PC-9 (cell line): ENCODE measurements at regions not wholly inside any gene's neighbourhood (a gene's known extent, or its start where the extent isn't known, plus 50 kb on each side); places are given as distances from the start of the nearest gene placed in this dataset.

Experiments used
- BruUV-seq: library from RNA; stranded (reverse); fragments of 400-500 nt; replicated peaks from 2 replicates; lab custom pipeline; 2021; lab: Mats Ljungman, UMichigan
- CTCF ChIA-PET: fragments of 300-600 bp; sonication (Branson Sonifier 250); formaldehyde crosslinking; loops from one replicate; lab custom pipeline; 2022; ENCODE audit warnings: antibody characterized with exemption; lab: Charles Lee
- POLR2A ChIA-PET: fragments of 300-600 bp; sonication (Branson Sonifier 250); formaldehyde crosslinking; loops from one replicate; lab custom pipeline; 2022; ENCODE audit warnings: antibody characterized with exemption; ENCODE audit not compliant: unreplicated experiment; lab: Charles Lee
- DNase-seq, 2 experiments: peaks; one replicate each; pipeline versions ENCODE4 v3.0.0 to v3.0.0-alpha.2; 2015 to 2022; ENCODE audit warnings: mixed read lengths in 1 of 2
- H2AFZ ChIP-seq: fragments of 200-600 bp; sonication (generic); 2 replicates; pipeline ENCODE4 v1.8.1; 2017; ENCODE audit warnings: antibody characterized with exemption
- H3F3A ChIP-seq: fragments of 200-600 bp; sonication (generic); 2 replicates; pipeline ENCODE4 v1.8.1; 2017; ENCODE audit warnings: antibody characterized with exemption, mild to moderate bottlenecking, low read depth; ENCODE audit not compliant: insufficient read depth
- H3K27ac ChIP-seq: fragments of 200-600 bp; sonication (generic); 2 replicates; pipeline ENCODE4 v1.6.1; 2016; ENCODE audit warnings: mixed run types
- H3K27me3 ChIP-seq: fragments of 200-600 bp; sonication (generic); 2 replicates; pipeline ENCODE4 v1.6.1; 2016; ENCODE audit warnings: low read depth, mixed run types; ENCODE audit not compliant: insufficient read depth
- H3K36me3 ChIP-seq: fragments of 200-600 bp; sonication (generic); 2 replicates; pipeline ENCODE4 v1.6.1; 2016; ENCODE audit warnings: low read depth, mixed run types
- H3K4me1 ChIP-seq: fragments of 200-600 bp; sonication (generic); replicated peaks from 2 replicates; pipeline ENCODE4 v1.6.1; 2016; ENCODE audit warnings: mixed run types; ENCODE audit not compliant: insufficient read depth
- H3K4me2 ChIP-seq: fragments of 200-600 bp; sonication (generic); 2 replicates; pipeline ENCODE4 v1.6.1; 2017; ENCODE audit warnings: mixed run types
- H3K4me3 ChIP-seq: fragments of 200-600 bp; sonication (generic); 2 replicates; pipeline ENCODE4 v1.6.1; 2016; ENCODE audit warnings: mixed run types
- H3K79me2 ChIP-seq: fragments of 200-600 bp; sonication (generic); 2 replicates; pipeline ENCODE4 v1.6.1; 2017; ENCODE audit warnings: low read depth, mixed run types
- H3K9me2 ChIP-seq: fragments of 200-600 bp; sonication (generic); 2 replicates; pipeline ENCODE4 v1.8.1; 2017; ENCODE audit warnings: mild to moderate bottlenecking; ENCODE audit not compliant: insufficient read depth
- H3K9me3 ChIP-seq: fragments of 200-600 bp; sonication (generic); 2 replicates; pipeline ENCODE4 v1.8.1; 2016; ENCODE audit warnings: low read depth; ENCODE audit not compliant: insufficient read depth
- H4K20me1 ChIP-seq: fragments of 200-600 bp; sonication (generic); 2 replicates; pipeline ENCODE4 v1.8.1; 2017; ENCODE audit not compliant: insufficient read depth
- CTCF ChIP-seq: fragments of 200-600 bp; sonication (generic); conservative IDR thresholded peaks from 2 replicates; pipeline ENCODE4 v1.6.1; 2017; ENCODE audit warnings: mixed run types, antibody characterized with exemption, mild to moderate bottlenecking, moderate library complexity
- EZH2 ChIP-seq: fragments of 200-600 bp; sonication (generic); IDR thresholded peaks from 2 replicates; pipeline ENCODE4 v1.8.0; 2017; ENCODE audit warnings: antibody characterized with exemption, low read depth
- intact Hi-C: fragments of 100-400 bp; cut with micrococcal nuclease; formaldehyde crosslinking; loops from one replicate; pipeline ENCODE4 v1.10.0; 2022; ENCODE audit not compliant: unreplicated experiment

DNA sequence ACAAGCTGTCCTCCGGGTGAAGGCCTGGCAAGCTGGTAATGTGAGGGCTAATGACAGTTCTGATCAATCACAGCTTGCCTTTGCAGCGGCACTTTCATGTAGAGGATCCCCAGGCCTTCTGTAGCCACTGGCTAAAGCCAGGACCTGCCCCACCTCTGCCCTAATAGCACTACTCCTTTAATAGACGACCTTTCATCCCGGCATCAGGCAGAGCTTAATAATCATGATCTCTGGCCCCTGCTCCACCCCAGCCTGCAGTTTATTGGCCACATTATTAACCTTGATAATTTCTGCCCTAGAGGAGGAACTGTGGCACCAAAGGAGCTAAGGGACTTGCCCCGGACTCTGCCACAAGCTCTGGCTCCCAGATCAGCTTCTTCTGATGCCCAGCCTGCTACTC is 142.3 kb upstream of the TBX3 start:
- DNase-seq, result no peak
- no peaks in the 10 kb centered on the region for H3K9me3 ChIP-seq
- H3K9me2 ChIP-seq, result no peaks in the 10 kb centered on the region
- no peak overlapping the region for H3K4me3 ChIP-seq
- ChIA-PET POLR2A (no interaction called here), CTCF (no interaction called here)
- H3K36me3 ChIP-seq, result no peaks in the 10 kb centered on the region
- BruUV-seq, result no TSS peak
- H4K20me1 ChIP-seq, result no peaks in the 10 kb centered on the region
- H3F3A ChIP-seq, result no peaks in the 10 kb centered on the region
- H3K4me2 ChIP-seq, result no peak overlapping the region
- TF ChIP-seq EZH2 (no peak), CTCF (no peak)
- H2AFZ ChIP-seq, result no peak overlapping the region
- peaks cover 54% of the 10 kb centered on the region for H3K27me3 ChIP-seq
- no peak overlapping the region for H3K27ac ChIP-seq
- H3K4me1 ChIP-seq, result no peaks in the 10 kb centered on the region
- intact Hi-C loops, result no loop called here
- no peaks in the 10 kb centered on the region for H3K79me2 ChIP-seq

DNA sequence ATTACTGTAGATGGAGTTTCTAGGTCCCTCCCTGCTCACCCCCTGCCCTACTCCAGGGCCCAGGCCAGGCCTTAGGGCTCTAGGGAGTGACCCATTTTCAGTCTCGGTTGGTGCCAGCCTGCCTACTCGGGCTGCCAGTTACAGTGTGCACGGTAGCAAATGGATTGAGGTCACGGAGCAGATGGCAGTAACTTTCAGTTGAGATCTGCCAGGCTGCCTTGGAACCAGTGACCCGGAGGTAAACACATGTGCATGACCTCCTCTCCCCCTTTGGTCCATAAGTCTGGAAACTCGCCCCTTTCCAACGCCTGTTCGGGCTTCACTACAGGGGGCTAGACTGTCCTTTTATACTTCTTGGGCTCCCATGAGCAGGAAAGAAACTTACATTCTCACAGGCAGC is 139.7 kb upstream of the TBX3 start:
- Histone ChIP-seq H2AFZ (no peak overlapping the region), H3K9me3 (no peaks in the 10 kb centered on the region), H3K4me3 (no peak overlapping the region), H3K79me2 (no peaks in the 10 kb centered on the region), H3K4me2 (no peak overlapping the region), H3K27me3 (peaks cover 62% of the 10 kb centered on the region), H4K20me1 (no peaks in the 10 kb centered on the region), H3K4me1 (no peaks in the 10 kb centered on the region), H3K36me3 (no peaks in the 10 kb centered on the region), H3F3A (no peaks in the 10 kb centered on the region), H3K9me2 (no peaks in the 10 kb centered on the region), H3K27ac (no peak overlapping the region)
- no peak for TF ChIP-seq CTCF
- no peak for TF ChIP-seq EZH2
- intact Hi-C loops, result no loop called here
- ChIA-PET CTCF (no interaction called here), POLR2A (no interaction called here)
- no peak for DNase-seq
- no TSS peak for BruUV-seq

DNA sequence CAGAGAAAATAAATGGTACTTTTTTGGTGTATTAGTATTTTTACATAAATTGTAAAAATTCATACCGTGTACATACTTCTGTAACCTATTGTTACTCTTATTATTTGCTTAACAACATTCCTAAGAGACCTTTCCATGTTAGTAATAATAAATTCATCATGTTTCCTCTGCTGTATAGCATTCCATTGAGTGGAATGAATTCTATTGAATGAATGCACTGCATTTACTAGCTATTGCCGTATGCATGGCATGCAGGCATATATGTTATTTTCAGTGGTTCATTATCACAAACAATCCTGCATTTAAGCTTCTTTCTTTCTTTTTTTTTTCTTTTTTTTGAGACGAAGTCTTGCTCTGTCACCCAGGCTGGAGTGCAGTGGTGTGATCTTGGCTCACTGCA is 137.6 kb upstream of the TBX3 start:
- TF ChIP-seq CTCF (no peak), EZH2 (no peak)
- no peak overlapping the region for H3K4me2 ChIP-seq
- H3K4me1 ChIP-seq, result no peaks in the 10 kb centered on the region
- no peaks in the 10 kb centered on the region for H3K9me2 ChIP-seq
- intact Hi-C loops, result no loop called here
- H3K9me3 ChIP-seq, result no peaks in the 10 kb centered on the region
- ChIA-PET CTCF (no interaction called here), POLR2A (no interaction called here)
- H2AFZ ChIP-seq, result no peak overlapping the region
- H3K27me3 ChIP-seq, result peaks cover 76% of the 10 kb centered on the region
- no peaks in the 10 kb centered on the region for H4K20me1 ChIP-seq
- DNase-seq, result no peak
- no peaks in the 10 kb centered on the region for H3F3A ChIP-seq
- no peak overlapping the region for H3K27ac ChIP-seq
- no peaks in the 10 kb centered on the region for H3K79me2 ChIP-seq
- H3K36me3 ChIP-seq, result no peaks in the 10 kb centered on the region
- H3K4me3 ChIP-seq, result no peak overlapping the region
- no TSS peak for BruUV-seq
